HCT116 (cell line): ENCODE measurements at regions not wholly inside any gene's neighbourhood (a gene's known extent, or its start where the extent isn't known, plus 50 kb on each side); places are given as distances from the start of the nearest gene placed in this dataset.
"Not testable (repeated sequence)": the region's sequence is repeated elsewhere in the genome, so short reads cannot be mapped to it uniquely, and the experiment has no call there.

Source experiments
- ATAC-seq: fragments of 200-7000 bp; cut with Tn5 transposase; 2 replicates; pipeline ENCODE4 v1.9.1; 2020; ENCODE audit warnings: mild to moderate bottlenecking, moderate library complexity
- BruUV-seq: library from RNA; stranded (reverse); fragments of 400-500 nt; replicated peaks from 2 replicates; lab custom pipeline; 2021; lab: Mats Ljungman, UMichigan
- CTCF ChIA-PET: fragments of 300-600 bp; sonication (Branson Sonifier 250); formaldehyde crosslinking; loops from one replicate; lab custom pipeline; 2021; ENCODE audit warnings: antibody characterized with exemption; lab: Charles Lee
- POLR2A ChIA-PET: fragments of 300-600, 350-600 bp; sonication (Branson Sonifier 250); formaldehyde crosslinking; loops from one replicate; lab custom pipeline; 2021; ENCODE audit warnings: antibody characterized with exemption; lab: Charles Lee
- RAD21 ChIA-PET, 2 experiments: fragments of 300-600 bp; sonication (Branson Sonifier 250); formaldehyde crosslinking; loops; one replicate each; lab custom pipeline; 2023; ENCODE audit warnings: low total read pairs in 2 of 2; ENCODE audit not compliant: uncharacterized antibody in 2 of 2, unreplicated experiment in 2 of 2, low non-redundant PET in 1 of 2; lab: Charles Lee
- DNase-seq: peaks from one replicate; pipeline ENCODE4 v3.0.0-alpha.2; 2010; ENCODE audit warnings: low read depth, low spot score
- H2AFZ ChIP-seq: fragments of 200-600 bp; shearing (Covaris generic), sonication (generic); 2 replicates; pipeline ENCODE4 v1.6.1; 2017; ENCODE audit warnings: low read depth, mixed run types, mixed read lengths, antibody characterized with exemption, low read length; ENCODE audit not compliant: poor library complexity, severe bottlenecking
- H3K27ac ChIP-seq: 2 replicates; pipeline ENCODE4 v1.5.1; 2012; ENCODE audit warnings: low read depth, low read length
- H3K27me3 ChIP-seq: fragments of 200-600 bp; sonication (generic); 2 replicates; pipeline ENCODE4 v1.6.1; 2016; ENCODE audit warnings: mixed run types, low read length, mixed read lengths; ENCODE audit not compliant: insufficient read depth
- H3K36me3 ChIP-seq, 2 experiments: fragments of 200-500 bp in 1 of 2; fragments of 200-600 bp in 1 of 2; sonication (Bioruptor generic) in 1 of 2; sonication (generic) in 1 of 2; 2 replicates each; pipeline versions ENCODE4 v1.5.1 to v1.6.1; 2014 to 2016; ENCODE audit warnings: low read length in 2 of 2, inconsistent platforms in 1 of 2, mixed read lengths in 1 of 2, mixed run types in 1 of 2; ENCODE audit not compliant: insufficient read depth in 2 of 2, control insufficient read depth in 1 of 2
- H3K4me1 ChIP-seq, 2 experiments: fragments of 200-600 bp in 1 of 2; sonication (generic) in 1 of 2; 2 replicates each; pipeline versions ENCODE4 v1.5.1 to v1.6.1; 2012 to 2017; ENCODE audit warnings: low read length in 2 of 2, inconsistent platforms in 1 of 2, mild to moderate bottlenecking in 1 of 2, mixed read lengths in 1 of 2, mixed run types in 1 of 2, moderate library complexity in 1 of 2; ENCODE audit not compliant: insufficient read depth in 2 of 2, control insufficient read depth in 1 of 2
- H3K4me2 ChIP-seq: fragments of 200-600 bp; sonication (generic); 2 replicates; pipeline ENCODE4 v1.6.1; 2017; ENCODE audit warnings: mixed run types, low read length, mixed read lengths
- H3K4me3 ChIP-seq, 2 experiments: fragments of 200-600 bp in 1 of 2; sonication (generic) in 1 of 2; replicated peaks in 1 of 2; 2 replicates each; pipeline ENCODE4 v1.5.1; 2011 to 2016; ENCODE audit warnings: low read length in 2 of 2, control low read depth in 1 of 2, low read depth in 1 of 2, mild to moderate bottlenecking in 1 of 2, mixed read lengths in 1 of 2, mixed run types in 1 of 2
- H3K79me2 ChIP-seq: fragments of 200-600 bp; sonication (generic); 2 replicates; pipeline ENCODE4 v1.6.1; 2017; ENCODE audit warnings: mild to moderate bottlenecking, mixed run types, low read length, moderate library complexity, mixed read lengths; ENCODE audit not compliant: insufficient read depth
- H3K9ac ChIP-seq: fragments of 200-600 bp; sonication (generic); 2 replicates; pipeline ENCODE4 v1.6.1; 2016; ENCODE audit warnings: low read length, mixed read lengths
- H3K9me2 ChIP-seq: fragments of 200-600 bp; sonication (generic), shearing (Covaris generic); 2 replicates; pipeline ENCODE4 v1.6.1; 2017; ENCODE audit warnings: mixed run types, mild to moderate bottlenecking, moderate library complexity; ENCODE audit not compliant: insufficient read depth
- H3K9me3 ChIP-seq, 2 experiments: fragments of 200-500 bp in 1 of 2; fragments of 200-600 bp in 1 of 2; sonication (Bioruptor generic) in 1 of 2; sonication (generic) in 1 of 2; 2 replicates each; pipeline ENCODE4 v1.6.1; 2014 to 2017; ENCODE audit warnings: low read length in 2 of 2, mixed read lengths in 2 of 2, inconsistent platforms in 1 of 2, low read depth in 1 of 2, mild to moderate bottlenecking in 1 of 2, mixed run types in 1 of 2, moderate library complexity in 1 of 2; ENCODE audit not compliant: control insufficient read depth in 1 of 2, insufficient read depth in 1 of 2
- H4K20me1 ChIP-seq: fragments of 200-600 bp; sonication (generic), shearing (Covaris generic); 2 replicates; pipeline ENCODE4 v1.6.1; 2017; ENCODE audit warnings: mixed run types, mild to moderate bottlenecking, moderate library complexity; ENCODE audit not compliant: insufficient read depth
- intact Hi-C: fragments of 100-400 bp; cut with micrococcal nuclease; formaldehyde crosslinking; loops from 2 replicates; pipeline ENCODE4 v1.10.0; 2022

DNA sequence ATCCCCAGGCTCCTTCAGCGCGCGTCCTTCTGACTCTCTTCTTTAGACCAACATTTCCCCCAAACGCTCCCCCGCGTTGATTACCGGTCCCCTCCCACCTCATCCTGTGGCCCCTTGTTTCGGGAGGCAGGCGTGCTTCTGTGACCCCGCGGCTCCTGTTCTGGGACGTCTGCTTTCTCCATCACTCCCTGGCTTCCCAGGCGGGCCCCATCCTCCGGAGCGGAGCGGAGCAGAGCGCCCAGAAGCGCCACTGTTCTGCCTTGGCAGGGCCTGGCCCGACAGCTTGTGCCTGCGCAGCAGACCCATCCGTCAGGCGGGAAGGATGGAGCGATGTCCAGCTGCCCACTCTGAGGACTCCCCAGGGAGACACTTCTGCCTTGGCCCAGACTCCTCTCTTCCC lies 1689.8 kb upstream of the DEFB115 start:
- H3K4me1 ChIP-seq, H3K9me2 ChIP-seq, DNase-seq, intact Hi-C loops, RAD21 ChIA-PET, H3K36me3 ChIP-seq, H3K27ac ChIP-seq, H3K4me2 ChIP-seq, H3K27me3 ChIP-seq, H3K9ac ChIP-seq, H3K4me3 ChIP-seq, H4K20me1 ChIP-seq, H2AFZ ChIP-seq, POLR2A ChIA-PET, CTCF ChIA-PET, BruUV-seq, ATAC-seq, H3K79me2 ChIP-seq, H3K9me3 ChIP-seq: not testable (repeated sequence)

DNA sequence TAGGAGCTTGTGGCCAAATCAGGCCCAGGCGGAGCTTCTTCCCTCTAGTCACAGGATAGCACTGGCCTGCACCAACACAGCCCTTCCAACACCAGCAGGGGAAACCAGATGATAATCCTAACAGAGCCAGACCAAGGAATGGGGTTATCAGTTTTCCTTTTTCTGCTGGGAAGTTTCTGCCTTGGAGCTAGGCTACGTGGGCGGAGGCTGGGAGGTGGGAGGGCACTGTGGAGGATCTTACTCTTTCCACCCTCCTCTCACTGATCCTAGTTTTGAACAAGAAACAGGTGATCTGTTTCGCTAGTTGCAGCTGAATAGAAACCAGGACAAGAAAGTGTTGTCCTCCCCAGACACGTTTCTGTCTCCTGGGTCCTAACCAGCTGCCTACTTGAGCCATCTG lies 1687.3 kb upstream of the DEFB115 start:
- H3K36me3 ChIP-seq, H3K27me3 ChIP-seq, H3K4me3 ChIP-seq, H3K79me2 ChIP-seq, H3K9me3 ChIP-seq, DNase-seq, H3K9ac ChIP-seq, H2AFZ ChIP-seq, intact Hi-C loops, H3K27ac ChIP-seq, RAD21 ChIA-PET, CTCF ChIA-PET, ATAC-seq, POLR2A ChIA-PET, BruUV-seq, H3K4me1 ChIP-seq, H3K9me2 ChIP-seq, H3K4me2 ChIP-seq, H4K20me1 ChIP-seq: not testable (repeated sequence)

DNA sequence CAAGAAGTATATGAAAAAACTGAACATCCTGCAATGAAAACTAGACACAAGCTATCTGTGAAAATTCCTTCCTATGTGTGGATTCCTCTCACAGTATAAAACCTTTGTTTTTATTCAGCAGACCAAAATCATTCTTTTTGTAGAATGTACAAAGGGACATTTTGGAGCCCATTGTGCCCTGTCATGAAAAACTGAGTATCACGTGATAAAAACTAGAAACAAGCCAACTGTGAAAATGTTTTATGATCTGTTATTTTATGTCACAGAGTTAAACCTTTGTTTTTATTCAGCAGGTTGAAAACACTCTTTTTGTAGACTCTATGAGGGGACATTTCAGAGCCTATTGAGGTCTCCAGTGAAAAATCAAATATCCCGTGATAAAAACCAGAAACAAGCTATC lies 1667.9 kb upstream of the DEFB115 start:
- H3K9me2 ChIP-seq, ATAC-seq, H3K36me3 ChIP-seq, BruUV-seq, H2AFZ ChIP-seq, H3K9ac ChIP-seq, H3K9me3 ChIP-seq, CTCF ChIA-PET, POLR2A ChIA-PET, H3K4me1 ChIP-seq, RAD21 ChIA-PET, H4K20me1 ChIP-seq, H3K79me2 ChIP-seq, H3K4me3 ChIP-seq, H3K27ac ChIP-seq, DNase-seq, H3K4me2 ChIP-seq, H3K27me3 ChIP-seq, intact Hi-C loops: not testable (repeated sequence)

DNA sequence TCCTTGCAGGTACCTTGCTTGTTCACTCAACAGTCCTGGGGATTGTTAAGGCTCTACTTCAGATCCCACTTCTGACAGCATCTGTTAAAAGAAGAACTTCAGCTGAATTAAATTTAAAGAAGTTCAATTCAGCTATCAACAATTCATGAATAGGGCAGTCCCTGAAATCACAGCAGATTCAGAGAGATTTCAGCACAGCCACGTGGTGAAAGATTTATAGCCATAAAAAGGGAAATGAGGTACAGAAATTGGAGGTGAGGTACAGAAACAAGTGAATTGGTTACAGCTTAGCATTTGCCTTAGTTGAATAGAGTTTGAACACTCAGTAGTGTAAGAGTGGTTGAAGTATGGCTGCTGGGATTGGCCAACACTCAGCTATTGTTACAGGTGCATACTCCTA lies 1653.3 kb upstream of the DEFB115 start:
- H3K79me2 ChIP-seq, H3K4me2 ChIP-seq, ATAC-seq, H3K4me1 ChIP-seq, H4K20me1 ChIP-seq, H3K4me3 ChIP-seq, POLR2A ChIA-PET, H3K27ac ChIP-seq, H3K9me2 ChIP-seq, BruUV-seq, H3K36me3 ChIP-seq, RAD21 ChIA-PET, H3K27me3 ChIP-seq, CTCF ChIA-PET, DNase-seq, intact Hi-C loops, H2AFZ ChIP-seq, H3K9ac ChIP-seq, H3K9me3 ChIP-seq: not testable (repeated sequence)

DNA sequence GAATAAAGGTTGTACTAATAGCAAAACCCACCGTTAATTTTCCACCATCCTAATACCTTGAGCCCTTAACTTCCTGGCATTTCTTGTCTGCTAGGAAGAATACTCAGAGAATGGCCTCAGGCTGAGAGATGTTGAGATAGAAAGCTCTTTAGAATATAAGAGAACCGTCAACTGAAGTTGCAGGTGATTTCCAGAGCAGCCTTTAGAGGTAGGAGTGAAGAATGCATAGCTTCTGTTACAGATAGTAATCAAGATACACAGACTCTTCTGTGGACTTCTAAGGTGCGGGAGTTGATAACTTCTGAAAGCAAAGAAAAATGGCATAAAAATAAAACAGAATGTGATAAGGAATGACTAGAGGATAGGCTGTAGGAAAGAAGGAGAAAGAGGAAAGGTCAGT lies 1651.3 kb upstream of the DEFB115 start:
- DNase-seq, BruUV-seq, CTCF ChIA-PET: not testable (repeated sequence)

More for the DNA sequence above, 1651.3 kb upstream of the DEFB115 start:
- H3K9me2 ChIP-seq, H3K79me2 ChIP-seq, H3K27ac ChIP-seq, POLR2A ChIA-PET, H3K4me3 ChIP-seq, H3K27me3 ChIP-seq, H3K9me3 ChIP-seq, H4K20me1 ChIP-seq, intact Hi-C loops, H3K36me3 ChIP-seq, H3K4me1 ChIP-seq, ATAC-seq, RAD21 ChIA-PET, H3K9ac ChIP-seq, H3K4me2 ChIP-seq, H2AFZ ChIP-seq: not testable (repeated sequence)
